GM12891 (cell line): ENCODE measurements at regions not wholly inside any gene's neighbourhood (a gene's known extent, or its start where the extent isn't known, plus 50 kb on each side); places are given as distances from the start of the nearest gene placed in this dataset.

ENCODE experiments used
- DNase-seq: peaks from one replicate; pipeline ENCODE4 v3.0.0; 2011; ENCODE audit warnings: low spot score; ENCODE audit not compliant: insufficient read length
- FAIRE-seq: peaks from 2 replicates; lab custom pipeline; 2011; peaks lifted over from hg19 to GRCh38; lab: Jason Lieb, UNC
- PAX5 ChIP-seq: IDR thresholded peaks from 2 replicates; pipeline ENCODE4 v1.6.1; 2011; ENCODE audit warnings: low read length, moderate library complexity, mild to moderate bottlenecking; ENCODE audit not compliant: insufficient read depth, severe bottlenecking
- POLR2A ChIP-seq: IDR thresholded peaks from 2 replicates; pipeline ENCODE4 v1.6.1; 2011; ENCODE audit warnings: low read depth, low read length, control low read depth
- POLR2AphosphoS5 ChIP-seq: IDR thresholded peaks from 2 replicates; pipeline ENCODE4 v1.6.1; 2011; ENCODE audit warnings: low read depth, low read length, control low read depth
- POU2F2 ChIP-seq: IDR thresholded peaks from 2 replicates; pipeline ENCODE4 v1.6.1; 2011; ENCODE audit warnings: low read depth, mild to moderate bottlenecking, control low read depth, low read length, moderate library complexity
- SPI1 ChIP-seq: IDR thresholded peaks from 2 replicates; pipeline ENCODE4 v1.6.1; 2011; ENCODE audit warnings: low read depth, low read length, control low read depth
- TAF1 ChIP-seq: IDR thresholded peaks from 2 replicates; pipeline ENCODE4 v1.6.1; 2011; ENCODE audit warnings: low read depth, low read length, control low read depth

GRCh38 chr2:107448160-107448559 lies 378.5 kb upstream of the RGPD4 start:
- TF ChIP-seq POU2F2 (no peak), POLR2AphosphoS5 (no peak), POLR2A (no peak), SPI1 (no peak), PAX5 (no peak), TAF1 (no peak)
- FAIRE-seq (no peak), DNase-seq (no peak)

- no peak for DNase-seq
- FAIRE-seq = no peak
- TF ChIP-seq POLR2A = no peak
Measured at GRCh38 chr2:107461301-107461700, 365.4 kb upstream of the RGPD4 start.

DNA sequence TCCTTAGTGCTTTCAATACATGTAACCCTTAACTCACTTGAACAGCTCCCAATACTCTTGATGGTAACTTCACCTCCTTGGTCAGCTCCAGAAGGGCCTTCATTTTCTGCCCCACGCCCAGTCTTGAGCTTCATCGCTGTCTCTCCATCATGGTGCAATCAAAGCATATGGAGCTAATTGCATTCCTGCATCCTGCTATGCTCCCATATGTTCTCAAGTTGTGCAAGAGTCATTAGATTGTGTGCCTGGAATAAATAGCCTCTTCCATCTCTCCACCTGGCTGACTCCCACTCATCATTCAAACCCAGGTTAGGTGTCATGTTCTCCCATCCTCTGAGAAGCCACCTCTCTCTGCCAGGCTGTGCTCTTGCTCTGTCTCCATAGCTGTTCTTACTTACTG lies 364.5 kb upstream of the RGPD4 start:
- no peak for FAIRE-seq
- TF ChIP-seq PAX5 (no peak), POU2F2 (no peak), SPI1 (no peak), POLR2A (no peak), TAF1 (no peak), POLR2AphosphoS5 (no peak)
- no peak for DNase-seq

GRCh38 chr2:107466241-107466640 lies 360.5 kb upstream of the RGPD4 start:
- FAIRE-seq (no peak), DNase-seq (no peak)
- TF ChIP-seq PAX5 (no peak), POLR2AphosphoS5 (no peak), POLR2A (no peak), SPI1 (no peak), POU2F2 (no peak), TAF1 (no peak)

- DNase-seq (no peak), FAIRE-seq (no peak)
- TF ChIP-seq PAX5 (no peak), POU2F2 (no peak), POLR2AphosphoS5 (no peak), POLR2A (no peak), SPI1 (no peak), TAF1 (no peak)
Measured at GRCh38 chr2:107466984-107467773, 359.5 kb upstream of the RGPD4 start.

GRCh38 chr2:107469437-107469995 lies 357.2 kb upstream of the RGPD4 start:
- no peak for DNase-seq
- no peak for FAIRE-seq
- TF ChIP-seq SPI1 (no peak), PAX5 (no peak), POLR2A (no peak), TAF1 (no peak)

- TF ChIP-seq POLR2A = no peak
- no peak for TF ChIP-seq POLR2AphosphoS5
- TF ChIP-seq SPI1 = no peak
- TF ChIP-seq TAF1 = no peak
- DNase-seq (no peak), FAIRE-seq (no peak)
Measured at GRCh38 chr2:107473150-107473549, 353.5 kb upstream of the RGPD4 start.

DNA sequence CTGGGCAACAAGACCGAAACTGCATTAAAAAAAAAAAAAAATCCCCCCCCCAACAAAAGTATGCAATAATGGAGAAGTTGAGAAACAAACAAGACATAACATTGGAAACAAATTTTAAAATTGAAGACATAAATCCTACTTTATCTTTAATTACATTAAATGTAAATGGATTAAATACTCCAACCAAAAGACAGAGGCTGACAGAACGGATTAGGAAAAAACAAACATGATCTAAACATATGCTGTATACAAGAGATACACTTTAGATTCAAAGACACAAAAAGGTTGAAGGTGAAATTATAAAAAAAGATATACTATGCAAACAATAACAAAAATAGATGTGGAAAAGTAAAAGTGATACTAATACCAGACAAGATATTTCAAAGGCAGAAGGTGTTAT lies 350.8 kb upstream of the RGPD4 start:
- FAIRE-seq = no peak
- TF ChIP-seq SPI1 (no peak), PAX5 (no peak), POLR2AphosphoS5 (no peak), TAF1 (no peak), POU2F2 (no peak), POLR2A (no peak)
- DNase-seq = no peak

- DNase-seq (no peak), FAIRE-seq (no peak)
- TF ChIP-seq POU2F2 (no peak), PAX5 (no peak), POLR2AphosphoS5 (no peak), POLR2A (no peak), SPI1 (no peak), TAF1 (no peak)
Measured at GRCh38 chr2:107502539-107502938, 324.2 kb upstream of the RGPD4 start.
